AG04449 (cell line): ENCODE measurements at regions not wholly inside any gene's neighbourhood (a gene's known extent, or its start where the extent isn't known, plus 50 kb on each side); places are given as distances from the start of the nearest gene placed in this dataset.
"Not testable (repeated sequence)": the region's sequence is repeated elsewhere in the genome, so short reads cannot be mapped to it uniquely, and the experiment has no call there.

Experiments used
- CTCF ChIA-PET: fragments of 350-600 bp; formaldehyde crosslinking; extraction: SDS; loops from one replicate; lab custom pipeline; 2021; ENCODE audit warnings: antibody characterized with exemption; lab: Yijun Ruan, JAX
- POLR2A ChIA-PET: fragments of 400-600, 350-600 bp; formaldehyde crosslinking; extraction: SDS; loops from one replicate; lab custom pipeline; 2020; ENCODE audit warnings: antibody characterized with exemption, inconsistent platforms; lab: Yijun Ruan, JAX
- DNase-seq: peaks from one replicate; pipeline ENCODE4 v3.0.0-alpha.2; 2010; ENCODE audit warnings: low read depth, low spot score
- H3K4me3 ChIP-seq: 2 replicates; pipeline ENCODE4 v1.5.1; 2011; ENCODE audit warnings: low read depth, mild to moderate bottlenecking, control low read depth, low read length
- TF ChIP-seq, protein P1 (sequence below): IDR thresholded peaks from one replicate; pipeline ENCODE4 v1.5.1; 2011; ENCODE audit warnings: mild to moderate bottlenecking, moderate library complexity, low read length, control low read depth, inconsistent platforms; ENCODE audit not compliant: insufficient read depth; ENCODE audit errors: missing control alignments

GRCh38 chr12:92395322-92395721, 249.7 kb upstream of the BTG1 start:
- DNase-seq, result no peak
- ChIA-PET CTCF (interaction anchor here (1.5 kb wide), 1 partner anchor 12 kb away, joined by 4 read pairs; no protein-coding TSS in a partner anchor), POLR2A (no interaction called here)
- H3K4me3 ChIP-seq, result no peak overlapping the region
- TF ChIP-seq, protein P1, sequence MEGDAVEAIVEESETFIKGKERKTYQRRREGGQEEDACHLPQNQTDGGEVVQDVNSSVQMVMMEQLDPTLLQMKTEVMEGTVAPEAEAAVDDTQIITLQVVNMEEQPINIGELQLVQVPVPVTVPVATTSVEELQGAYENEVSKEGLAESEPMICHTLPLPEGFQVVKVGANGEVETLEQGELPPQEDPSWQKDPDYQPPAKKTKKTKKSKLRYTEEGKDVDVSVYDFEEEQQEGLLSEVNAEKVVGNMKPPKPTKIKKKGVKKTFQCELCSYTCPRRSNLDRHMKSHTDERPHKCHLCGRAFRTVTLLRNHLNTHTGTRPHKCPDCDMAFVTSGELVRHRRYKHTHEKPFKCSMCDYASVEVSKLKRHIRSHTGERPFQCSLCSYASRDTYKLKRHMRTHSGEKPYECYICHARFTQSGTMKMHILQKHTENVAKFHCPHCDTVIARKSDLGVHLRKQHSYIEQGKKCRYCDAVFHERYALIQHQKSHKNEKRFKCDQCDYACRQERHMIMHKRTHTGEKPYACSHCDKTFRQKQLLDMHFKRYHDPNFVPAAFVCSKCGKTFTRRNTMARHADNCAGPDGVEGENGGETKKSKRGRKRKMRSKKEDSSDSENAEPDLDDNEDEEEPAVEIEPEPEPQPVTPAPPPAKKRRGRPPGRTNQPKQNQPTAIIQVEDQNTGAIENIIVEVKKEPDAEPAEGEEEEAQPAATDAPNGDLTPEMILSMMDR, result no peak

DNA sequence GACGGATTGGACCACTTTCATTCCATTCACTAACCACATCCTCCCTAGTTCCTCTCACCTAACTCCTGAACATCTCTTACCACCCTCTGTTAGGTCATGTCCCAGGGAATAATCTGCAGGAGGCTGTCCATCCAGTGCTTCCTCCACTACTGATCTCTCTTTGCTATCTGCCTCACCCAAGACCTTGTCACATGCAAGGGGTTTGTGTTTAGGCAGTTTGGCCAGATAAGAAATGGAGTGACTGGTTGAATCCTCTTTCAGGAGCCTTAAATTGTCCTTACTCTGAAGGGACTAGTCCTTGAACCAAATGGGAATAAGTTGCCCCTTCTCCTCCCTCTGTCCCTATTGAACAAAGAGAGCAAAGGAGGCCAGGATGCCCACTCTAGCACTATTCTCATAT, 249.2 kb upstream of the BTG1 start:
- ChIA-PET CTCF (interaction anchor here (1.5 kb wide), 1 partner anchor 13 kb away, joined by 4 read pairs; no protein-coding TSS in a partner anchor), POLR2A (no interaction called here)
- TF ChIP-seq, protein P1, result no peak
- no peak overlapping the region for H3K4me3 ChIP-seq
- no peak for DNase-seq

DNA sequence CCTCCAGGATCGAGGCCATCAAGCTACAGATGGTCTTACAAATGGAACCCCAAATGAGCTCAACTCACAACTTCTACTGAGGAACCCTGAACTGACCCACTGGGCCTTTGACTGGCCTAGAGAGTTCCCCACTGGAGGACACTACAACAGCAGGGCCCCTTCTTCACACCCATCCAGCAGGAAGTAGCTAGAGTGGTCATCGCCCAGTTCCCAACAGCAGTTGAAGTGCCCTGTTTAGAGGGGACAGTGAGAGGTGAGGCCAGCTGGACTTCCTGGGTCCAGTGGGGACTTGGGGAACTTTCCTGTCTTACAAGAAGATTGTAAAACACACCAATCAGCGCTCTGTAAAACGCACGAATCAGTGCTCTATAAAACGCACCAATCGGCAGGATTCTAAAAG, 247.9 kb upstream of the BTG1 start:
- TF ChIP-seq, protein P1, result no peak
- ChIA-PET POLR2A (no interaction called here), CTCF (no interaction called here)
- no peak overlapping the region for H3K4me3 ChIP-seq
- no peak for DNase-seq

GRCh38 chr12:92391726-92392125, 246.1 kb upstream of the BTG1 start:
- CTCF ChIA-PET, DNase-seq, POLR2A ChIA-PET, H3K4me3 ChIP-seq: not testable (repeated sequence)

DNA sequence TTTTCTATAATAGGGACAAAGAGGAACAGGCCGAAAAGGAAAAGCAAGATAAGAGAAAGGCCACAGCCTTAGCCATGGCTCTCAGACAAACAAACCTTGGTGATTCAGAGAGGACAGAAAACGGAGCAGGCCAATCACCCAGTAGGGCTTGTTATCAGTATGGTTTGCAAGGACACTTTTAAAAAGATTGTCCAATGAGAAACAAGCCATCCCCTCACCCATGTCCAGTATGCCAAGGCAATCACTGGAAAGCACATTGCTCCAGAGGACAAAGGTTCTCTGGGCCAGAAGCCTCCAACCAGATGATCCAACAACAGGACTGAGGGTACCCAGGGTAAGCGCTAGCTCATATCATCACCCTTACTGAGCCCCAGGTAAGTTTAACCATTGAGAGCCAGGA, 243.8 kb upstream of the BTG1 start:
- H3K4me3 ChIP-seq, result no peak overlapping the region
- ChIA-PET CTCF (no interaction called here), POLR2A (no interaction called here)
- TF ChIP-seq, protein P1, result no peak
- no peak for DNase-seq

DNA sequence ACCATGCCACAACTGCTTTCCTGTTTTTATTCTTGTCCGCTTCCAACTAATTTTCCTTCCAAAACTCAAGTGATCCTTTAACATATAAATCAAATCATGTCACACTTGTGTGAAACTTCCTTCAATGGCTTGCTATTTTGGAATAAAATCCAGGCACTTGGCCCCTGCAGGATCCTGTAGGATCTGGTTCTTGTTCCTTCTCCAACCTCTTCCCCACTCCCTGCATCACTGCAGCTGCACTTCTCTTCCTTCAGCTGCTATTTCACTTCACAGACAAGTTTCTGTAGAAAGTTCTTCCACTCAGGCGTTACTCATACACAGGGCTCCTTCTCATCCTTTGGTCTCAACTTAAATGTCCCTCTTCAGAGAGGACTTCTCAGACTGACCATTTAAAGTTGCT, 239.7 kb upstream of the BTG1 start:
- no peak overlapping the region for H3K4me3 ChIP-seq
- POLR2A ChIA-PET, result interaction anchor here (0.9 kb wide), 1 partner anchor 239 kb away, joined by 3 read pairs; the partner anchor contains the start of gene BTG1
- TF ChIP-seq, protein P1, result no peak
- CTCF ChIA-PET, result no interaction called here
- no peak for DNase-seq

GRCh38 chr12:92384571-92384970, 238.9 kb upstream of the BTG1 start:
- CTCF ChIA-PET, result no interaction called here
- TF ChIP-seq, protein P1, result no peak
- POLR2A ChIA-PET, result no interaction called here
- no peak for DNase-seq
- no peak overlapping the region for H3K4me3 ChIP-seq
